ENCODE measurements at regions not wholly inside any gene's neighbourhood (a gene's known extent, or its start where the extent isn't known, plus 50 kb on each side); places are given as distances from the start of the nearest gene placed in this dataset.

DNA sequence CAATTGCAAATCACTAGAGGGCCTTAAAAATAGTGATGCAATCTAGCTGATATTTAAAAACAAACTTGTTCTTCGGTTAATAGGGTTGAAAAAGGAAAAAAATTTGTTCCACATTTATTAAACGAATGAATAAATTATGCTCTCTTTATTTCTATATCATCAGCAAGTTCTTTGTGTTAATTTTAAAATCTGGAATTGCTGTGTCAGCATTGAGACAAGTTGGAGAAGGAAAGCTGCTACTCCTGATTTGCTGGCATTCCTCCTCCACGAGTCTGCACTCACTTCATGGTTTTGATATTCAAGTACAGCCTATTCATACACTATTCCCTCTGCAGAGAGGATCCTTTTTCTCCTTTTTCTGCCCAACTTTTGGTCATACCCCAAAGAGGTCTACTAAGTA is 117.6 kb downstream of the MRPL39 start:
- TF ChIP-seq JUNB (IDR thresholded peaks at IDR 0.05; ENCODE audit: unreplicated experiment): no peak
- TF ChIP-seq EZH2 (IDR thresholded peaks at IDR 0.05; ENCODE audit: low read depth, unreplicated experiment): no peak
- no peak for TF ChIP-seq CREB1 (CRISPR knock-in tag; IDR thresholded peaks at IDR 0.05; ENCODE audit: low read depth)
- TF ChIP-seq CTCF (conservative IDR thresholded peaks at IDR 0.05; ENCODE audit: low read depth in 2 of 2): no peak
- no peak for TF ChIP-seq REST (IDR thresholded peaks at IDR 0.05; ENCODE audit: unreplicated experiment)
- TF ChIP-seq EZH2phosphoT487 (IDR thresholded peaks at IDR 0.05; ENCODE audit: unreplicated experiment): no peak
- no peak for TF ChIP-seq POLR2AphosphoS5 (IDR thresholded peaks at IDR 0.05; ENCODE audit: low read depth)
- no peak for TF ChIP-seq ZNF331 (CRISPR knock-in tag; IDR thresholded peaks at IDR 0.05; ENCODE audit: low read depth)
- TF ChIP-seq ZNF114 (CRISPR knock-in tag; IDR thresholded peaks at IDR 0.05): no peak

Data from GM23338 (cell line).